ENCODE measurements at regions not wholly inside any gene's neighbourhood (a gene's known extent, or its start where the extent isn't known, plus 50 kb on each side); places are given as distances from the start of the nearest gene placed in this dataset.

- peaks cover 0 to 1% (median 0%) of the 10 kb centered on the region in 3 donors for H3K27me3 Mint-ChIP-seq (ENCODE audit: low read depth in 3 of 3)
- no peak overlapping the region for H3K27ac Mint-ChIP-seq
- Histone ChIP-seq H3K4me3 (replicated peaks in 1 of 3; ENCODE audit: low read depth in 2 of 3, low read length in 3 of 3) (no peak overlapping the region), H3K36me3 (replicated peaks in 1 of 2; ENCODE audit: control insufficient read depth in 1 of 2, insufficient read depth in 2 of 2, low read length in 2 of 2) (no peaks in the 10 kb centered on the region), H3K4me1 (ENCODE audit: control insufficient read depth in 1 of 2, insufficient read depth in 2 of 2, low read length in 2 of 2) (no peaks in the 10 kb centered on the region), H3K9me3 (replicated peaks in 1 of 2; ENCODE audit: control insufficient read depth in 1 of 2, insufficient read depth in 1 of 2, low read length in 2 of 2) (peaks cover 0 to 4% of the 10 kb centered on the region in 2 donors), H3K27ac (ENCODE audit: low read depth in 1 of 2, low read length in 2 of 2) (no peak overlapping the region), H3K9ac (ENCODE audit: insufficient read depth, low read length, poor library complexity, severe bottlenecking) (no peak overlapping the region), H3K4me2 (replicated peaks; ENCODE audit: extremely low read depth, low read length, poor library complexity, severe bottlenecking) (no peak overlapping the region), H3K27me3 (ENCODE audit: control insufficient read depth in 2 of 2, insufficient read depth in 2 of 2, low read length in 2 of 2) (no peaks in the 10 kb centered on the region), H3K79me2 (ENCODE audit: insufficient read depth, low read length) (no peaks in the 10 kb centered on the region), H4K20me1 (ENCODE audit: insufficient read depth, low read length) (no peaks in the 10 kb centered on the region), H2AFZ (ENCODE audit: insufficient read depth, low read depth, low read length, poor library complexity, severe bottlenecking) (no peak overlapping the region)
- TF ChIP-seq CTCF (IDR thresholded peaks at IDR 0.05) = no peak
- no peaks in the 10 kb centered on the region for H3K36me3 Mint-ChIP-seq
- H3K4me1 Mint-ChIP-seq = no peaks in the 10 kb centered on the region
- H3K9me3 Mint-ChIP-seq = peaks cover 0 to 9% (median 2%) of the 10 kb centered on the region in 7 donors
- DNase-seq = no peak
- intact Hi-C loops (cut with micrococcal nuclease) = no loop called here
- no peak overlapping the region for H3K4me3 Mint-ChIP-seq
- WGBS (ENCODE audit: insufficient coverage) = 94% methylated on average over 2 of the region's 2 CpGs
Measured at GRCh38 chr3:74107451-74107850, 482.7 kb upstream of the PDZRN3 start.

- peaks cover 0 to 9% (median 2%) of the 10 kb centered on the region in 7 donors for H3K9me3 Mint-ChIP-seq
- TF ChIP-seq CTCF (IDR thresholded peaks at IDR 0.05) = no peak
- intact Hi-C loops (cut with micrococcal nuclease) = no loop called here
Measured at GRCh38 chr3:74106925-74107324, 482.2 kb upstream of the PDZRN3 start.

More at GRCh38 chr3:74106925-74107324, 482.2 kb upstream of the PDZRN3 start:
- Histone ChIP-seq H3K36me3 (replicated peaks in 1 of 2; ENCODE audit: control insufficient read depth in 1 of 2, insufficient read depth in 2 of 2, low read length in 2 of 2) (no peaks in the 10 kb centered on the region), H3K9me3 (replicated peaks in 1 of 2; ENCODE audit: control insufficient read depth in 1 of 2, insufficient read depth in 1 of 2, low read length in 2 of 2) (peaks cover 0 to 4% of the 10 kb centered on the region in 2 donors), H3K4me2 (replicated peaks; ENCODE audit: extremely low read depth, low read length, poor library complexity, severe bottlenecking) (no peak overlapping the region), H2AFZ (ENCODE audit: insufficient read depth, low read depth, low read length, poor library complexity, severe bottlenecking) (no peak overlapping the region), H3K79me2 (ENCODE audit: insufficient read depth, low read length) (no peaks in the 10 kb centered on the region), H4K20me1 (ENCODE audit: insufficient read depth, low read length) (no peaks in the 10 kb centered on the region), H3K27me3 (ENCODE audit: control insufficient read depth in 2 of 2, insufficient read depth in 2 of 2, low read length in 2 of 2) (no peaks in the 10 kb centered on the region), H3K4me3 (replicated peaks in 1 of 3; ENCODE audit: low read depth in 2 of 3, low read length in 3 of 3) (no peak overlapping the region), H3K4me1 (ENCODE audit: control insufficient read depth in 1 of 2, insufficient read depth in 2 of 2, low read length in 2 of 2) (no peaks in the 10 kb centered on the region), H3K27ac (ENCODE audit: low read depth in 1 of 2, low read length in 2 of 2) (no peak overlapping the region), H3K9ac (ENCODE audit: insufficient read depth, low read length, poor library complexity, severe bottlenecking) (no peak overlapping the region)
- no peak for DNase-seq
- Mint-ChIP-seq H3K36me3 (no peaks in the 10 kb centered on the region), H3K27ac (no peak overlapping the region), H3K4me1 (no peaks in the 10 kb centered on the region), H3K4me3 (no peak overlapping the region), H3K27me3 (ENCODE audit: low read depth in 3 of 3) (peaks cover 0 to 1% (median 0%) of the 10 kb centered on the region in 3 donors)
- WGBS (ENCODE audit: insufficient coverage) = no CpG with 5 or more reads among the region's 2 CpGs

All from CD14-positive monocyte (primary cell).